Suprapubic skin (tissue), 4 donors: ENCODE measurements at regions not wholly inside any gene's neighbourhood (a gene's known extent, or its start where the extent isn't known, plus 50 kb on each side); places are given as distances from the start of the nearest gene placed in this dataset.

ENCODE experiments used
- CTCF ChIP-seq, 2 donors: fragments of 200-600 bp in 1 of 2; fragments of 450-650 bp in 1 of 2; sonication (generic) in 1 of 2; IDR thresholded peaks; one replicate each; pipeline ENCODE4 v1.5.1; 2016 to 2019; ENCODE audit warnings: antibody characterized with exemption in 2 of 2, mild to moderate bottlenecking in 1 of 2, moderate library complexity in 1 of 2
- EP300 ChIP-seq: sonication (generic); formaldehyde crosslinking; IDR thresholded peaks from one replicate; pipeline ENCODE4 v1.6.1; 2017; ENCODE audit warnings: antibody characterized with exemption
- POLR2A ChIP-seq, 2 donors: fragments of 450-650 bp; IDR thresholded peaks; one replicate each; pipeline ENCODE4 v1.6.1; 2017; ENCODE audit warnings: antibody characterized with exemption in 2 of 2, mild to moderate bottlenecking in 2 of 2, moderate library complexity in 2 of 2
- POLR2AphosphoS5 ChIP-seq, 3 donors: sonication (generic); formaldehyde crosslinking; IDR thresholded peaks; one replicate each; pipeline ENCODE4 v1.6.1; 2017; ENCODE audit warnings: antibody characterized with exemption in 3 of 3

DNA sequence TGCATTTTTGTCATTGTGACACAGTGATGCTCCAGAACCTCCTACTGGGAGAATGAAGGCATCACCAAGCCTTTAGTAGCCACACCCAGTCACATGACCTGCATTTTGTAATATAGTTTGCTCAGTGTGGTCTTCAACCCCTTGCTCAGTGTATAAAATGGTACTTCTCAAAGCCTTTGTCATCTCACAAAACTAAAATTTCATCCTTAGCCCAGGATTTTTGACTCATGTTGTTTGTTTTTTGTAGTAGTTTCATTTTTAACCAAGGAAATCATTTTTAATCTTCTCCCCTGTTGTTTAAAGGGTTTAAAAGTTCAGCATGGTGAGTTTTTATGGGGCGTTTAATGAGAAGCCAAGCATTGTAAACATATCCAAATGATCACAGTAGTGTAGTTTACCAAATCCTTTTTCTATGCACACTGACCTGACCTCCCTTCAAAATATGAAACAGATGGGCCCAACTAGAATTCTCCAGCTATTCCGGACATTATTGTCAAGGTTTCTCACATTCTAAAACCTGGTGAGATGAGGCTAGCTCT, 123.5 kb upstream of the IL12A start:
- no peak for TF ChIP-seq POLR2A (IDR thresholded peaks at IDR 0.05)
- TF ChIP-seq CTCF (IDR thresholded peaks at IDR 0.05): no peak
- no peak for TF ChIP-seq EP300
- no peak for TF ChIP-seq POLR2AphosphoS5 (IDR thresholded peaks at IDR 0.05)
